ENCODE measurements at regions not wholly inside any gene's neighbourhood (a gene's known extent, or its start where the extent isn't known, plus 50 kb on each side); places are given as distances from the start of the nearest gene placed in this dataset.

GRCh38 chr6:48837744-48838143, 625.3 kb downstream of the MMUT start:
- H3K4me3 Mint-ChIP-seq: no peak overlapping the region
- H3K27ac ChIP-seq (ENCODE audit: low read depth, low read length): no peak overlapping the region
- H3K9me3 ChIP-seq (ENCODE audit: control insufficient read depth, low read length): peaks cover 14% of the 10 kb centered on the region
- TF ChIP-seq CTCF (conservative IDR thresholded peaks at IDR 0.05): no peak
- no peaks in the 10 kb centered on the region for H3K27me3 Mint-ChIP-seq (ENCODE audit: insufficient read depth)
- no peak overlapping the region for H3K27ac Mint-ChIP-seq
- no peaks in the 10 kb centered on the region for H3K4me1 ChIP-seq (ENCODE audit: control insufficient read depth, insufficient read depth, low read length)
- DNase-seq: no peak
- peaks cover 24% of the 10 kb centered on the region for H3K9me3 Mint-ChIP-seq
- H3K36me3 ChIP-seq (ENCODE audit: control insufficient read depth, insufficient read depth, low read length): no peaks in the 10 kb centered on the region
- no peak overlapping the region for H3K4me3 ChIP-seq (ENCODE audit: low read length)
- no peak overlapping the region for H3K9ac ChIP-seq (ENCODE audit: extremely low read depth, low read length, poor library complexity, severe bottlenecking)
- 92 to 94% methylated on average over 3 of the region's 3 CpGs for WGBS, 2 experiments (ENCODE audit: insufficient coverage in 1 of 2, insufficient read length in 1 of 2)
- no peaks in the 10 kb centered on the region for H3K36me3 Mint-ChIP-seq (ENCODE audit: low read depth)
- peaks cover 6% of the 10 kb centered on the region for H3K4me1 Mint-ChIP-seq
- no peaks in the 10 kb centered on the region for H3K27me3 ChIP-seq (ENCODE audit: control insufficient read depth, insufficient read depth, low read length, poor library complexity, severe bottlenecking)

GRCh38 chr6:48835421-48835958, 627.6 kb downstream of the MMUT start:
- H3K36me3 Mint-ChIP-seq (ENCODE audit: low read depth): no peaks in the 10 kb centered on the region
- H3K27ac Mint-ChIP-seq: no peak overlapping the region
- TF ChIP-seq CTCF (conservative IDR thresholded peaks at IDR 0.05): no peak
- WGBS, 2 experiments (ENCODE audit: insufficient coverage in 1 of 2, insufficient read length in 1 of 2): 93 to 100% methylated on average over 1 to 2 of the region's 2 CpGs
- no peaks in the 10 kb centered on the region for H3K4me1 ChIP-seq (ENCODE audit: control insufficient read depth, insufficient read depth, low read length)
- no peak overlapping the region for H3K4me3 Mint-ChIP-seq
- H3K36me3 ChIP-seq (ENCODE audit: control insufficient read depth, insufficient read depth, low read length): no peaks in the 10 kb centered on the region
- H3K9me3 ChIP-seq (ENCODE audit: control insufficient read depth, low read length): no peaks in the 10 kb centered on the region
- DNase-seq: no peak
- H3K27me3 Mint-ChIP-seq (ENCODE audit: insufficient read depth): no peaks in the 10 kb centered on the region
- no peaks in the 10 kb centered on the region for H3K27me3 ChIP-seq (ENCODE audit: control insufficient read depth, insufficient read depth, low read length, poor library complexity, severe bottlenecking)
- peaks cover 6% of the 10 kb centered on the region for H3K4me1 Mint-ChIP-seq
- no peak overlapping the region for H3K9ac ChIP-seq (ENCODE audit: extremely low read depth, low read length, poor library complexity, severe bottlenecking)
- no peak overlapping the region for H3K4me3 ChIP-seq (ENCODE audit: low read length)
- peaks cover 5% of the 10 kb centered on the region for H3K9me3 Mint-ChIP-seq
- H3K27ac ChIP-seq (ENCODE audit: low read depth, low read length): no peak overlapping the region

GRCh38 chr6:48834706-48835105, 628.3 kb downstream of the MMUT start:
- TF ChIP-seq CTCF (conservative IDR thresholded peaks at IDR 0.05): no peak
- H3K4me3 Mint-ChIP-seq: no peak overlapping the region
- no peaks in the 10 kb centered on the region for H3K36me3 ChIP-seq (ENCODE audit: control insufficient read depth, insufficient read depth, low read length)
- H3K27me3 ChIP-seq (ENCODE audit: control insufficient read depth, insufficient read depth, low read length, poor library complexity, severe bottlenecking): no peaks in the 10 kb centered on the region
- no peaks in the 10 kb centered on the region for H3K9me3 ChIP-seq (ENCODE audit: control insufficient read depth, low read length)
- H3K4me1 ChIP-seq (ENCODE audit: control insufficient read depth, insufficient read depth, low read length): no peaks in the 10 kb centered on the region
- no peaks in the 10 kb centered on the region for H3K9me3 Mint-ChIP-seq
- no peak overlapping the region for H3K27ac Mint-ChIP-seq
- no peak overlapping the region for H3K4me3 ChIP-seq (ENCODE audit: low read length)
- no peak overlapping the region for H3K27ac ChIP-seq (ENCODE audit: low read depth, low read length)
- no peaks in the 10 kb centered on the region for H3K27me3 Mint-ChIP-seq (ENCODE audit: insufficient read depth)
- peaks cover 6% of the 10 kb centered on the region for H3K4me1 Mint-ChIP-seq
- no peaks in the 10 kb centered on the region for H3K36me3 Mint-ChIP-seq (ENCODE audit: low read depth)
- no peak overlapping the region for H3K9ac ChIP-seq (ENCODE audit: extremely low read depth, low read length, poor library complexity, severe bottlenecking)
- DNase-seq: no peak

All from endodermal cell (in vitro differentiated cells).